KBM-7 (cell line): ENCODE measurements at regions not wholly inside any gene's neighbourhood (a gene's known extent, or its start where the extent isn't known, plus 50 kb on each side); places are given as distances from the start of the nearest gene placed in this dataset.

Experiments
- DNase-seq: peaks from one replicate; pipeline ENCODE4 v3.0.0-alpha.2; 2015
- in situ Hi-C: fragments of 300-500 bp; cut with MboI; formaldehyde crosslinking; loops from 2 replicates; pipeline ENCODE4 v1.14.3; 2020; ENCODE audit warnings: low sequenced_read_pairs, low pct_unique_long_range_greater_than_20kb, mixed read lengths

DNA sequence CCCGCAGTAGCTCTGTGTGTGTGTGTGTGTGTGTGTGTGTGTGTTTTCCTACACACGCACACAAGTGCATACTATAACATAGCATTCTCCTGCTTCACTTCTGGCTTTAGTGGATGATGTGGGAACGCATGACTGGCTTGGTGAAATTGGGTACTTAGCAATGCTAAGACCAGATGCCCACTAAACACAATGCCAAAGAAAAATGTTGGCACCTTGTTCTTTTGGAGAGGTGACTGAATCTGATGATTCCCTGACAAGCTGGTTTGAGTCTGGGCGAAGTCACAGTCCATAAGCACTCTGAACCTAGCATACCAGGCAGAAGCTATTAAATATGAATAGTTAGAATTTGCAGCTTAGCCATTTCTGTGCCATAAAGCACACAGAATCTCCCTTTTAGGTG lies 68.0 kb upstream of the CDCA7L start:
- in situ Hi-C loops = no loop called here
- no peak for DNase-seq

DNA sequence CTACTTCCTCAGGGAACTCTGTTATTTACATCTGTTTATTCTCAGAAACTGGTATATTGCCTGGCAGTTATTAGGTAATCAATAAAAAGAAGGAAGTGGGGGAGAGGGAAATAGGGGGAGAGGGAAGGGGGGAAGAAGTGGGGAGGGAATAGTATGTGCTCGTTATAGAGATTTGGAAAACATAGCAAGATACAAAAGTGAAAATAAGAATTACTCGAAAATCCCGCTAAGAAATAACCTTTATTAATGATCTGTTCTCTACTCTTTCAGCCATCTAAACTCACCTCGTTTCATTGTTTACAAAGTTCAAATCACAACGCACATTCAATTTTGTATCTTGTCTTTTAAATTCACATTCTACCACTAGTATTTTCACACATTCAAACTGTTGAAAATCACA lies 63.0 kb upstream of the CDCA7L start:
- in situ Hi-C loops = no loop called here
- DNase-seq = no peak

DNA sequence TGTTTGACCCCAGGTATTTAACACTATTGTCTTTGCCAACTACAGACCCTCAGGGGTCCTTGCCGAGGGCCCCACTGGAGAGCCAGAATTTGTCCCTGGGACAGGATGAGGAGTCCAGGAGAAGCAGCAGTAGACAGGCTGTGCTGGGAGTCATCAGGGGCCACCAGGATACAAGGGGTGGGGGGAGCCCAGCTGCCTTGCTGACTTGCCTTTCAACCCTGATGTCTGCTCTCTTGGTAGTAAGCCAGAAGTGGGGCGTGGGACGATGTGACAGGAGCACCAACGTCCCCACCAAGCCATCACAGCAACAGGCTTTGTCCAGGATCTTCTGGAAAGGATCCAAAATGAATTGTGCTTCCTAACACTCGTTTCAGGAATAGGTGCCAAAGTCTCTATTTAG lies 62.4 kb upstream of the CDCA7L start:
- no peak for DNase-seq
- in situ Hi-C loops = no loop called here

DNA sequence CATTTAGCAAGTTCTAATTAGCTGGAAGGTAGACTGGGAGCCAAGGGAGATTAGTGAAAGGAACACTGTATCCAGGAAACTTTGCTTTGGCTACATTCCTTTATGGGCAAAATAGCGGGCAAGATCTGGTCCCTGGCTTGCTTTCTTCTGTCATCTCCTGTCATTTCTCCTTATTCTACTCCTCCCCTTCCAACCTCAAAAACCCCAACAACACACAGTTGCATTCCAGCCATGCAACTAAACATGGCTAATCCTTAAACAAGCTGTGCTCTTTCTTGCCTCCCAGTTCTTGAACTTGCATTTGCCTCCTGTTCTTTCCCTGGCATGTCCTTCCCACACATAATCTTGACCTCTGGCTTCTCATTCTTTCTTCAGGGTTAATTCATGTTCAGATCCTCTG lies 59.5 kb upstream of the CDCA7L start:
- DNase-seq = no peak
- in situ Hi-C loops = no loop called here

DNA sequence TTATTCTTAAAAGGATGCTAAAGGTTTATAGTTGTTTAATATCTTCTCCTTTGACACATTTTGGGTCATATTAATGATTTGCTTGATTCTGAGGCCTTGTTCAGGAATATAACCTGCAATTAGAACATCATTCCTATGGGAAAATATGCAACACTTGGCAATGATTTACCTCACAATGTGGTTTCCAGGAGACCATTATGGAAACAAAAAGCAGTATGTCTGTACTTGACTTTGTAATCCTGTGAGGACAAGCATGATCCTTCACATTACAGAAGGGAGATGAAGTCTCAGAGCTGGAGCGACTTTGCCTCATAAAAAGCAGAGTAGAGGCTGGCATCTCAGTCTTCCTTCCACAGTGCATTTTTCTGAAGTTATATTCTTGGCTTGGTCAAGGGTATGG lies 57.0 kb upstream of the CDCA7L start:
- in situ Hi-C loops = no loop called here
- no peak for DNase-seq

DNA sequence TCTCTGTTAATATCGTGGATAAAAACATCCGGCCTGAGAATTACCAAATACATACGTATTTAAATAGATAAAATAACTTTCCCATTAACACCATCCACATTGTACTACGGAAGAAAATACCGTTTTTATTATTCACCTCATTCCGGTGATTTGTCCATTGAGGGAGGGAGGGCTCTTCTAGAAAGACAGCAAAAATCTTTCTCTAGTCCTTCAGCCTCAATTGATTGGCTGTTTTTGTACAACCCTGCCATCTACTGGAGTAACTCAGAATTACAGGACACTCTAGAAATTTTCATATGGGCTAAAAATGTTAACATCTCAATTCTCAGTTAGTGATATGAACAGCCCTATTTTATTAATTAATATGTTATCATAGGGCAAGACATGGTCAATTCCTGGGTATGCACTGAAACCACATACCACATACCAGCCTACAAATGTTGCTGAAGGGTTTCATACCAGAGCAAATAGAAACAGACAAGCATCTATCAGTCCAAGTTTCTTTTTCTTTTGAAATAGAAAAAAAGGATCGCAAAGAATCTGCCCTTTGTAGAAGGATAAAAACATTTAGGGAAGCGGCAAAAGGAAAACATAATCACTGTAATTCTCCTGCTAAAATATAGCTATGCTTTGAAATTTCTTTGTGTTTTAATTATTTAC lies 55.8 kb upstream of the CDCA7L start:
- in situ Hi-C loops = no loop called here
- peak; percentile 77 for DNase-seq

DNA sequence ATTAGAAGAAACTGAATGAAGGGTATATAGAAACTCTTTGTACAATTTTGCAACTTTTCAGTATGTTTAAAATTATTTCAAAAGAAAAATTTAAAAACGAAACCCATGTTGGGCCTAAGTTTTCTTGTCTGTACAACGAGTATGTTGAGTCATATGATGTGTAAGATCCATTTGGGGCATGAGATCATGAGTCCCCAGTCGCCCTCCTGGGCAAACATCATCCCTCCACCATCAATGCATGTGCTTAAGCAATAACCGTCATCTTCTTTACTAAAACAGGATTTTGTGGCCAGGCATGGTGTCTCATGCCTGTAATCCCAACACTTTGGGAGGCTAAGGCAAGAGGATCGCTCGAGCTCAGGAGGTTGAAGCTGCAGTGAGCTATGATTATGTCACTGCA lies 54.2 kb upstream of the CDCA7L start:
- no peak for DNase-seq
- in situ Hi-C loops = no loop called here

DNA sequence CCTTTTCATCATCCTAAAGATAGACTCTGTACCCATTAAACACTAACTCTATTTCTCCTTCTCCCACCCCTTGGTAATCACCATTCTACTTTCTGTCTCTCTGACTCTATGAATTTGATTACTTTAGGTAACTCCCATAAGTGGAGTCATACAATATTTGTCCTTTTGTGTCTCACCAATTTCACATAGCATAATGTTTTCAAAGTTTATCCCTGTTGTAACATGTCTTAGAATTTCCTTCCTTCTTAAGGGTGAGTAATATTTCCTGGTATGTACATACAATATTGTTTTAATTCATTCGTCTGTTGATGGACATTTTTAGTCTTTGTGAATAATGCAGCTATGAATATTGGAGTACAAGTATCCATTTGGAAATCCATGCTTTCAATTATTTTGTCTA lies 50.9 kb upstream of the CDCA7L start:
- in situ Hi-C loops = no loop called here
- DNase-seq = no peak
